SK-N-MC (cell line): ENCODE measurements at regions not wholly inside any gene's neighbourhood (a gene's known extent, or its start where the extent isn't known, plus 50 kb on each side); places are given as distances from the start of the nearest gene placed in this dataset.

ENCODE experiments used
- EZH2 ChIP-seq: fragments of 200-600 bp; sonication (generic); IDR thresholded peaks from one replicate; pipeline ENCODE4 v1.6.1; 2017; ENCODE audit warnings: antibody characterized with exemption
- POLR2AphosphoS5 ChIP-seq: IDR thresholded peaks from 2 replicates; pipeline ENCODE4 v1.6.1; 2012; ENCODE audit warnings: mild to moderate bottlenecking, low read depth, low read length, borderline replicate concordance

GRCh38 chr10:118970770-118971169, 58.7 kb upstream of the NANOS1 start:
- TF ChIP-seq EZH2, result no peak
- no peak for TF ChIP-seq POLR2AphosphoS5
